A549 (cell line): ENCODE measurements at regions not wholly inside any gene's neighbourhood (a gene's known extent, or its start where the extent isn't known, plus 50 kb on each side); places are given as distances from the start of the nearest gene placed in this dataset.

Experiments used
- ATAC-seq, 2 experiments: fragments of 200-7000 bp in 1 of 2; fragments of >200 bp in 1 of 2; cut with Nextera tagmentation in 1 of 2; cut with Tn5 transposase in 1 of 2; 3 replicates each; pipeline versions ENCODE4 v1.8.0 to v1.9.1; 2018 to 2020; ENCODE audit warnings: mild to moderate bottlenecking in 1 of 2, moderate library complexity in 1 of 2
- CTCF ChIA-PET: fragments of 300-600 bp; sonication (Branson Sonifier 250); formaldehyde crosslinking; extraction: SDS; loops from one replicate; lab custom pipeline; 2021; ENCODE audit warnings: antibody characterized with exemption, inconsistent platforms; lab: Yijun Ruan, JAX
- POLR2A ChIA-PET: fragments of 350-600 bp; formaldehyde crosslinking; extraction: SDS; loops from one replicate; lab custom pipeline; 2021; ENCODE audit warnings: antibody characterized with exemption, inconsistent platforms; lab: Yijun Ruan, JAX
- DNase-seq, 2 experiments: peaks; one replicate each; pipeline versions ENCODE4 v3.0.0 to v3.0.0-alpha.2; 2011 to 2016; ENCODE audit warnings: low read depth in 1 of 2, low spot score in 1 of 2
- FAIRE-seq: peaks from 2 replicates; lab custom pipeline; 2011; peaks lifted over from hg19 to GRCh38; lab: Jason Lieb, UNC
- H3K27ac ChIP-seq, 2 experiments: fragments of >200 bp; sonication (Bioruptor Twin); formaldehyde crosslinking; 3 replicates each; pipeline ENCODE4 v1.5.1; 2016 to 2017
- H3K4me1 ChIP-seq: fragments of >200 bp; sonication (Bioruptor Twin); formaldehyde crosslinking; 3 replicates; pipeline ENCODE4 v1.6.1; 2016
- H3K4me2 ChIP-seq: fragments of >200 bp; sonication (Bioruptor Twin); formaldehyde crosslinking; 3 replicates; pipeline ENCODE4 v1.6.1; 2016
- H3K4me3 ChIP-seq: fragments of >200 bp; sonication (Bioruptor Twin); formaldehyde crosslinking; 3 replicates; pipeline ENCODE4 v1.5.1; 2016
- H3K9me3 ChIP-seq: fragments of >200 bp; sonication (Bioruptor Twin); formaldehyde crosslinking; 3 replicates; pipeline ENCODE4 v1.6.1; 2016
- ATOH8 ChIP-seq: fragments of 250-450 bp; sonication (Bioruptor Pico); IDR thresholded peaks from 2 replicates; pipeline ENCODE4 v1.5.0; 2020; ENCODE audit warnings: low read depth, mild to moderate bottlenecking, moderate library complexity
- BCL3 ChIP-seq: fragments of >200 bp; sonication (Bioruptor Twin); formaldehyde crosslinking; IDR thresholded peaks from 3 replicates; pipeline ENCODE4 v1.6.1; 2016
- BHLHE40 ChIP-seq: IDR thresholded peaks from 2 replicates; pipeline ENCODE4 v1.6.1; 2012; ENCODE audit warnings: low read depth, low read length, inconsistent platforms
- CBX8 ChIP-seq: fragments of 200-600 bp; sonication (generic); IDR thresholded peaks from 2 replicates; pipeline ENCODE4 v1.6.1; 2016
- CHD2 ChIP-seq: fragments of 150-350 bp; IDR thresholded peaks from 2 replicates; pipeline ENCODE4 v1.6.1; 2014; ENCODE audit warnings: low read length; ENCODE audit not compliant: partially characterized antibody
- CHD4 ChIP-seq: fragments of 200-600 bp; sonication (generic); IDR thresholded peaks from 2 replicates; pipeline ENCODE4 v1.6.1; 2016; ENCODE audit warnings: antibody characterized with exemption, mild to moderate bottlenecking, borderline replicate concordance
- EHMT2 ChIP-seq: fragments of 200-600 bp; sonication (generic); IDR thresholded peaks from 2 replicates; pipeline ENCODE4 v1.6.1; 2016; ENCODE audit warnings: antibody characterized with exemption, low read depth, mild to moderate bottlenecking, moderate library complexity
- ELK1 ChIP-seq: fragments of 150-350 bp; IDR thresholded peaks from 2 replicates; pipeline ENCODE4 v1.6.1; 2014; ENCODE audit warnings: low read depth, mild to moderate bottlenecking, low read length
- EP300 ChIP-seq, 2 experiments: fragments of >200 bp; sonication (Bioruptor Twin); formaldehyde crosslinking; IDR thresholded peaks; 2 replicates in 1 of 2; 3 replicates in 1 of 2; pipeline ENCODE4 v1.6.1; 2016 to 2017
- FOSB ChIP-seq: fragments of 250-450 bp; sonication (Bioruptor Pico); IDR thresholded peaks from 2 replicates; pipeline ENCODE4 v1.5.0; 2020; ENCODE audit warnings: mild to moderate bottlenecking, moderate library complexity
- FOSL2 ChIP-seq, 2 experiments: fragments of 450-650 bp in 1 of 2; fragments of >200 bp in 1 of 2; sonication (Bioruptor Twin) in 1 of 2; formaldehyde crosslinking; IDR thresholded peaks; 2 replicates each; pipeline versions ENCODE4 v1.5.0 to v1.6.1; 2016 to 2020; ENCODE audit warnings: mild to moderate bottlenecking in 1 of 2, moderate library complexity in 1 of 2
- HEYL ChIP-seq: fragments of 250-450 bp; sonication (Bioruptor Pico); IDR thresholded peaks from 2 replicates; pipeline ENCODE4 v1.8.0; 2021; ENCODE audit warnings: mild to moderate bottlenecking, moderate library complexity
- HOXB5 ChIP-seq: fragments of 250-450 bp; sonication (Bioruptor Pico); IDR thresholded peaks from 2 replicates; pipeline ENCODE4 v1.5.0; 2020; ENCODE audit warnings: mild to moderate bottlenecking, moderate library complexity
- JUN ChIP-seq, 2 experiments: fragments of >200 bp; sonication (Bioruptor Twin); formaldehyde crosslinking; IDR thresholded peaks; 2 replicates in 1 of 2; 3 replicates in 1 of 2; pipeline ENCODE4 v1.6.1; 2016 to 2017
- JUNB ChIP-seq: fragments of >200 bp; sonication (Bioruptor Twin); formaldehyde crosslinking; IDR thresholded peaks from 2 replicates; pipeline ENCODE4 v1.6.1; 2016
- KDM5A ChIP-seq: fragments of 200-600 bp; sonication (generic); IDR thresholded peaks from 2 replicates; pipeline ENCODE4 v1.6.1; 2016; ENCODE audit warnings: antibody characterized with exemption, mild to moderate bottlenecking
- MAFK ChIP-seq: fragments of 450-650 bp; IDR thresholded peaks from 2 replicates; pipeline ENCODE4 v1.6.1; 2014; ENCODE audit not compliant: partially characterized antibody
- NFE2L2 ChIP-seq: fragments of 150-350 bp; conservative IDR thresholded peaks from 2 replicates; pipeline ENCODE4 v1.6.1; 2014; ENCODE audit warnings: low read length
- NPAS2 ChIP-seq: fragments of 250-450 bp; sonication (Bioruptor Pico); IDR thresholded peaks from 2 replicates; pipeline ENCODE4 v1.8.0; 2022; ENCODE audit warnings: mild to moderate bottlenecking, moderate library complexity, borderline replicate concordance
- PHF8 ChIP-seq: fragments of 200-600 bp; sonication (generic); IDR thresholded peaks from 2 replicates; pipeline ENCODE4 v1.6.1; 2016; ENCODE audit warnings: low read depth, mild to moderate bottlenecking, antibody characterized with exemption, moderate library complexity, borderline replicate concordance
- POLR2A ChIP-seq: IDR thresholded peaks from 2 replicates; pipeline ENCODE4 v1.6.1; 2012; ENCODE audit warnings: mild to moderate bottlenecking, low read length
- RAD21 ChIP-seq, 2 experiments: fragments of >200 bp in 1 of 2; sonication (Bioruptor Twin) in 1 of 2; formaldehyde crosslinking in 1 of 2; IDR thresholded peaks in 1 of 2; conservative IDR thresholded peaks in 1 of 2; 2 replicates in 1 of 2; 3 replicates in 1 of 2; pipeline ENCODE4 v1.6.1; 2012 to 2018; ENCODE audit warnings: inconsistent platforms in 1 of 2
- RCOR1 ChIP-seq: fragments of 150-350 bp; IDR thresholded peaks from 2 replicates; pipeline ENCODE4 v1.6.1; 2014; ENCODE audit warnings: antibody characterized with exemption, low read length, low read depth
- RFX5 ChIP-seq: fragments of 450-650 bp; IDR thresholded peaks from 2 replicates; pipeline ENCODE4 v1.7.1; 2014; ENCODE audit warnings: antibody characterized with exemption, mild to moderate bottlenecking, moderate library complexity
- RNF2 ChIP-seq: fragments of 200-600 bp; sonication (generic); IDR thresholded peaks from 2 replicates; pipeline ENCODE4 v1.6.1; 2016; ENCODE audit warnings: low read depth, mild to moderate bottlenecking, antibody characterized with exemption, moderate library complexity, borderline replicate concordance
- TP53 ChIP-seq: fragments of 250-450 bp; sonication (Bioruptor Pico); IDR thresholded peaks from 2 replicates; pipeline ENCODE4 v1.5.0; 2021; ENCODE audit warnings: mild to moderate bottlenecking, moderate library complexity
- ZC3H11A ChIP-seq: fragments of 450-650 bp; IDR thresholded peaks from 2 replicates; pipeline ENCODE4 v1.6.1; 2014; ENCODE audit warnings: antibody characterized with exemption, mild to moderate bottlenecking
- ZNF302 ChIP-seq: fragments of 250-450 bp; sonication (Bioruptor Pico); IDR thresholded peaks from 2 replicates; pipeline ENCODE4 v1.9.0; 2021; ENCODE audit warnings: inconsistent platforms, mild to moderate bottlenecking, moderate library complexity
- ZSCAN20 ChIP-seq: fragments of 250-450 bp; sonication (Bioruptor Pico); IDR thresholded peaks from 2 replicates; pipeline ENCODE4 v1.8.0; 2022; ENCODE audit warnings: mild to moderate bottlenecking, moderate library complexity
- WGBS: methylation state at CpG from one replicate; pipeline ENCODE4 v1.1.6; 2017; ENCODE audit errors: missing lambda C conversion rate; 5-methylcytosine and 5-hydroxymethylcytosine counted together

- TF ChIP-seq ZSCAN20 (CRISPR knock-in tag) = no peak
- TF ChIP-seq BCL3 = no peak
Measured at GRCh38 chr6:144712541-144712940, 427.4 kb downstream of the UTRN start (continued).

- POLR2A ChIA-PET = no interaction called here
- no peak for DNase-seq
- CTCF ChIA-PET = no interaction called here
- TF ChIP-seq ZSCAN20 (CRISPR knock-in tag) (no peak), RCOR1 (no peak), ZC3H11A (no peak), CHD4 (no peak)
- TF ChIP-seq, all 56 proteins: peak for 0
- WGBS = 90% methylated on average over 2 of the region's 2 CpGs
- Histone ChIP-seq H3K4me2 (no peak overlapping the region), H3K27ac (no peak overlapping the region), H3K4me3 (no peak overlapping the region), H3K9me3 (no peaks in the 10 kb centered on the region), H3K4me1 (peaks cover 9% of the 10 kb centered on the region)
- ATAC-seq (no peak), FAIRE-seq (no peak)
Measured at GRCh38 chr6:144714021-144714712, 429.0 kb downstream of the UTRN start.

- ChIA-PET CTCF (interaction anchor here (0.6 to 0.9 kb wide), 3 partner anchors 11 to 123 kb away, joined by 3 to 4 read pairs (median 3); no protein-coding TSS in a partner anchor), POLR2A (no interaction called here)
- Histone ChIP-seq H3K4me2 (no peak overlapping the region), H3K27ac (no peak overlapping the region), H3K9me3 (no peaks in the 10 kb centered on the region), H3K4me1 (peaks cover 3% of the 10 kb centered on the region; the same call in 2 of the 3 replicates), H3K4me3 (no peak overlapping the region)
- DNase-seq (no peak), ATAC-seq (no peak), FAIRE-seq (no peak)
- WGBS = 97% methylated on average over 2 of the region's 2 CpGs
- TF ChIP-seq HOXB5 (no peak), CBX8 (no peak), RAD21 (conservative IDR thresholded peaks at IDR 0.05 in 1 of 2, IDR thresholded peaks at IDR 0.05 in 1 of 2) (no peak), CHD2 (no peak), ATOH8 (CRISPR knock-in tag) (no peak), EP300 (IDR thresholded peaks at IDR 0.05) (no peak), POLR2A (no peak), BHLHE40 (no peak), MAFK (no peak), ZNF302 (CRISPR knock-in tag) (no peak), NPAS2 (no peak), CHD4 (no peak), RNF2 (no peak), FOSB (CRISPR knock-in tag) (no peak), JUNB (no peak), KDM5A (no peak), PHF8 (no peak)
Measured at GRCh38 chr6:144715344-144715743, 430.2 kb downstream of the UTRN start.

- ChIA-PET POLR2A (no interaction called here), CTCF (no interaction called here)
- no peak overlapping the region for H3K27ac ChIP-seq
- no peaks in the 10 kb centered on the region for H3K4me1 ChIP-seq
- no peak overlapping the region for H3K4me2 ChIP-seq
- 95% methylated on average over 2 of the region's 2 CpGs for WGBS
- no peak for DNase-seq
- no peak overlapping the region for H3K4me3 ChIP-seq
- no peaks in the 10 kb centered on the region for H3K9me3 ChIP-seq
- ATAC-seq = no peak
- no peak for FAIRE-seq
- TF ChIP-seq NFE2L2 (no peak), BHLHE40 (no peak), NPAS2 (no peak), JUNB (no peak), ZSCAN20 (CRISPR knock-in tag) (no peak), ZNF302 (CRISPR knock-in tag) (no peak), ELK1 (no peak), JUN (IDR thresholded peaks at IDR 0.05) (no peak), RFX5 (no peak), RCOR1 (no peak), FOSL2 (IDR thresholded peaks at IDR 0.05) (no peak), FOSL2 (CRISPR knock-in tag; IDR thresholded peaks at IDR 0.05) (no peak), CBX8 (no peak), ATOH8 (CRISPR knock-in tag) (no peak), TP53 (CRISPR knock-in tag) (no peak), HEYL (CRISPR knock-in tag) (no peak), EHMT2 (no peak), POLR2A (no peak)
Measured at GRCh38 chr6:144718431-144718830, 433.3 kb downstream of the UTRN start.
